Fibroblast of lung (primary cell): ENCODE measurements at regions not wholly inside any gene's neighbourhood (a gene's known extent, or its start where the extent isn't known, plus 50 kb on each side); places are given as distances from the start of the nearest gene placed in this dataset.

ENCODE experiments used
- CTCF ChIP-seq, 2 donors: IDR thresholded peaks in 1 of 2; conservative IDR thresholded peaks in 1 of 2; 1 replicate in 1 of 2; 2 replicates in 1 of 2; pipeline ENCODE4 v1.5.1; 2011 to 2012; ENCODE audit warnings: low read length in 2 of 2, control low read depth in 1 of 2, inconsistent platforms in 1 of 2, low read depth in 1 of 2, mild to moderate bottlenecking in 1 of 2
- EZH2 ChIP-seq: IDR thresholded peaks from 2 replicates; pipeline ENCODE4 v1.5.1; 2012; ENCODE audit warnings: low read length, control low read depth, mild to moderate bottlenecking; ENCODE audit errors: missing control alignments

DNA sequence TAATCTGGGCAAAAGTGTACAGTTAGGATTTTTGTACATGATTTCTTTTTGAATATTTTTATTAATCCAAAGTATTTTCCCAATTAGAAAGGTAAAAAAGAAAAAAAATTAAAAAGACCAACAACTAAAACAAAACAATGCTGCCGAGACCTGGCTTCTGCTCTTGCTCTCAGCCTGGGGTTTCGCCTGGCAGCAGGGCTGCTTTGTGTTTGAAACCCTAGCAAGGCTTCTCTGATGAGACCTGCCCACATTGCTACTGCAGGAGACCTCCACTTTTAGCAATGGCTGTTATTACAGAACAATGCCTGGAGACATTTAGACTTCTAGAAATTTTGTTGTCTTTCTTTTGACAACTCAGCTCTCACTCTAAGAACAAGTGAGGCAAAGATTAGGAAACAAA lies 1153.0 kb upstream of the TMEM132C start:
- TF ChIP-seq CTCF (conservative IDR thresholded peaks at IDR 0.05 in 1 of 2, IDR thresholded peaks at IDR 0.05 in 1 of 2; ENCODE audit: low read depth in 1 of 2, low read length in 2 of 2) (no peak), EZH2 (no peak)
